Nephron progenitor cell (in vitro differentiated cells): ENCODE measurements at regions not wholly inside any gene's neighbourhood (a gene's known extent, or its start where the extent isn't known, plus 50 kb on each side); places are given as distances from the start of the nearest gene placed in this dataset.

Experiments used
- DNase-seq: peaks from one replicate; pipeline ENCODE4 v3.0.0; 2021
- H3K27ac Mint-ChIP-seq: 2 replicates; pipeline ENCODE4 v1.8.0; 2021; ENCODE audit warnings: mild to moderate bottlenecking, moderate library complexity, mixed read lengths
- H3K27me3 Mint-ChIP-seq: 2 replicates; pipeline ENCODE4 v1.8.0; 2021; ENCODE audit warnings: mild to moderate bottlenecking, low read depth, mixed read lengths; ENCODE audit not compliant: poor library complexity
- H3K36me3 Mint-ChIP-seq: 2 replicates; pipeline ENCODE4 v1.8.0; 2021; ENCODE audit warnings: low read depth, mixed read lengths
- H3K4me1 Mint-ChIP-seq: 2 replicates; pipeline ENCODE4 v1.8.0; 2021; ENCODE audit warnings: mixed read lengths
- H3K4me3 Mint-ChIP-seq: 2 replicates; pipeline ENCODE4 v1.8.0; 2021; ENCODE audit warnings: mild to moderate bottlenecking, moderate library complexity, mixed read lengths
- H3K9me3 Mint-ChIP-seq: 2 replicates; pipeline ENCODE4 v1.8.0; 2021; ENCODE audit warnings: mild to moderate bottlenecking, moderate library complexity, mixed read lengths
- CTCF ChIP-seq: fragments of 200-600 bp; sonication (generic); IDR thresholded peaks from 2 replicates; pipeline ENCODE4 v1.5.0; 2021; ENCODE audit warnings: antibody characterized with exemption

DNA sequence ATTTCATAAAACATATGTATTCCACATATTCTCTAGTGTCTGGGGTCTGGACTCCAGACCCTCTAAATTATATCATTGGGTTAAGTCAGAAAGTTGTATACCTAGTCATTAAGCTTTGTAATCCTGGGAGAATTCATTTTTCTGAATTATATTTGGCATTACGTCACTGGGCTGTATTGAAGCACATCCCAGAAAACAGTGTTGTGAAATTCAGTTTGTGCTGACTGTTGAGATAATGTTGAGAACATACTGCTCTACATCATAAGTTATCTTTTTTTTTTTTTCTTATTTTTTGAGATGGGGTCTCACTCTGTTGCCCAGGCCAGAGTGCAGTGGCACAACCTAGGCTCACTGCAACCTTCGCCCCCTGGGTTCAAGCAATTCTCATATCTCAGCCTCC is 153.1 kb upstream of the STT3B start:
- no peak for DNase-seq
- Mint-ChIP-seq H3K27ac (no peak overlapping the region), H3K9me3 (no peaks in the 10 kb centered on the region), H3K4me1 (peaks cover 8% of the 10 kb centered on the region), H3K4me3 (no peak overlapping the region), H3K27me3 (no peaks in the 10 kb centered on the region), H3K36me3 (no peaks in the 10 kb centered on the region)
- TF ChIP-seq CTCF, result no peak

- H3K4me3 Mint-ChIP-seq, result no peak overlapping the region
- peaks cover 20% of the 10 kb centered on the region for H3K9me3 Mint-ChIP-seq
- no peak for DNase-seq
- no peaks in the 10 kb centered on the region for H3K4me1 Mint-ChIP-seq
- H3K27ac Mint-ChIP-seq, result no peak overlapping the region
- no peak for TF ChIP-seq CTCF
- H3K36me3 Mint-ChIP-seq, result peaks cover 8% of the 10 kb centered on the region
- H3K27me3 Mint-ChIP-seq, result peaks cover 3% of the 10 kb centered on the region
These were observed 149.9 kb upstream of the STT3B start for GRCh38 chr3:31382856-31383255.

DNA sequence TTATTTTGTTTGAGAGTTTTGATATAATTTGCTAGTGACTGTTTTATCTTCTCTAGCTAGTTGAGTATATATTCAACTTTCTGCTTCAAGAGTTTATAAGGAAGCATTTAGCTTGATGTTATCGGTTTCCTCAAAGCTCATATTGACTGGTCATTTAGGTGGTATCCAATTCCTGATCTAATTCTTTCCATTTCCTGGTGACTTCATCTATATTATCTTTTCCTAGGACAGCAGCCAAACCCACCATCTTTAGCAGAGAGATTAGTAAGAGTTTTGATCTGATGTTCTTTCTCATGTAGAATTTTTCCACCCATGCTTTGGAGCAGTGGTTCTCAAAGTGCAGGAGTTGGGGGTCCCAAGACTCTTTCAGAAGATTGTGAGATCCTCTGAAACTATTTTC is 148.6 kb upstream of the STT3B start:
- peaks cover 8% of the 10 kb centered on the region for H3K36me3 Mint-ChIP-seq
- TF ChIP-seq CTCF, result no peak
- no peaks in the 10 kb centered on the region for H3K4me1 Mint-ChIP-seq

DNA sequence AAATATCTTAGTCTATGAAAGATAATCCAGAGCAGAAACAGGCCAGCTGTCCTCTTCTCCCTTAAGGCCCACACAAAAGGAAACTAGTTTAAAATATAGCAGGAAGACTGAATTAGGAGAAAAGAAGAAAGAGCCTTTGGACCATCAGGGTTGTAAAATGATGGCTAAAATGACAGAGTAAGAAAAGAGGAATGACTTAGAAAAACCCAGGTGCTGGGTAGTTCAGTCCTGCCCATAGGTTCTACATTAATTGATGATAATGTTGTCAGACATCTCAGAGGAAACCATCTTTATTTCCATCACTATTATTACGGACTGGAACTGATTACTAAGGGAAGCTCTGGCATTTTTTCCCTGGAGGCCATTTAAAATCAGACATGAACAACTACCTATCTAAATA is 142.8 kb upstream of the STT3B start:
- H3K4me1 Mint-ChIP-seq, result peaks cover 28% of the 10 kb centered on the region
- TF ChIP-seq CTCF, result no peak
- peaks cover 7% of the 10 kb centered on the region for H3K27me3 Mint-ChIP-seq
- peaks cover 8% of the 10 kb centered on the region for H3K36me3 Mint-ChIP-seq
- no peak for DNase-seq
- no peak overlapping the region for H3K4me3 Mint-ChIP-seq
- H3K27ac Mint-ChIP-seq, result peak overlapping the region; percentile 59
- H3K9me3 Mint-ChIP-seq, result peaks cover 20% of the 10 kb centered on the region

More for the DNA sequence above, 148.6 kb upstream of the STT3B start:
- no peak for DNase-seq
- Mint-ChIP-seq H3K27ac (no peak overlapping the region), H3K4me3 (no peak overlapping the region), H3K9me3 (peaks cover 20% of the 10 kb centered on the region), H3K27me3 (peaks cover 3% of the 10 kb centered on the region)

DNA sequence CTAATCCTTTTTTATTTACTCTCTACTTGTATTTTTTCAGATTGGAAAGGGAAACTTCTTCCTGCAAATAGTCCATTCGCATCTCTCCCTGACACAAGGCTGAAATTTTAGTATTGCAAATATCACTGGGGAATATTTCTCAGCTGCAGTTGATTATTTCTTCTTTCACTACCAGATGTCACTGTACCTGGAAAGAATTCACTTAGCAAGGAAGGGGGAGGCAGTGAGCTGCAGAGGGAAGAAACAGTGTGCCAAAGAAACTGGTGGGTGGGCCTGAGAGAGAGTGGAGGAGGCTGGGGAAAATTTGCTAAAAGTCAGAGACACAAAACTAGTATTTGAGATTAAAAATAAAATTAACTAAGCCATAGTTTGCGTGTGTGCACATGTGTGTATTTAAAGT is 142.3 kb upstream of the STT3B start:
- H3K4me3 Mint-ChIP-seq, result no peak overlapping the region
- H3K27me3 Mint-ChIP-seq, result peaks cover 7% of the 10 kb centered on the region
- H3K9me3 Mint-ChIP-seq, result peaks cover 20% of the 10 kb centered on the region
- TF ChIP-seq CTCF, result no peak
- peaks cover 28% of the 10 kb centered on the region for H3K4me1 Mint-ChIP-seq
- DNase-seq, result no peak
- H3K27ac Mint-ChIP-seq, result no peak overlapping the region
- H3K36me3 Mint-ChIP-seq, result peaks cover 8% of the 10 kb centered on the region

DNA sequence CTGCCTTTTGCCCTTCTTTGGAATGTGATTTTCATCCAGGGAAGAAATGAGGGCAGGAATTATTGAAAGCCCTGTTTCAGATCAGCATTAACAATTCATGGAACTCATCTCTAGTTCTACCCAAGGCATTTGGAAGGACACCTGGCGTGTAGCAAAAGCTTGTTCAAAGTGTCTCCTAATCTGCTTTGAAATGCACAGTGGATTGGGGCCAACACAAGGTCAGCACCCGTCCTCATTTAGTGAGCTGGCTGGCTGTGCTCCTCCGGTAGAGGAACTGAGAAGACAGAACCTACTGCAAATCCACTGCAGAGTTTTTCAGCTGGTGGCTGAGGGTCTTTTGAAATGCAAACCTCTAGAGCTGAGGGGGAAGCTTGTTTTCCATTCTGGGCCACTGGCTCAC is 141.6 kb upstream of the STT3B start:
- no peak for TF ChIP-seq CTCF
- DNase-seq, result peak; percentile 2

More for the DNA sequence above, 141.6 kb upstream of the STT3B start:
- H3K9me3 Mint-ChIP-seq, result peaks cover 17% of the 10 kb centered on the region
- H3K27me3 Mint-ChIP-seq, result peaks cover 7% of the 10 kb centered on the region
- no peak overlapping the region for H3K4me3 Mint-ChIP-seq
- peaks cover 28% of the 10 kb centered on the region for H3K4me1 Mint-ChIP-seq
- H3K36me3 Mint-ChIP-seq, result peaks cover 8% of the 10 kb centered on the region
- H3K27ac Mint-ChIP-seq, result no peak overlapping the region
